GM12878 (cell line): ENCODE measurements at regions not wholly inside any gene's neighbourhood (a gene's known extent, or its start where the extent isn't known, plus 50 kb on each side); places are given as distances from the start of the nearest gene placed in this dataset.

Experiments used
- ATAC-seq: fragments of 200-7000 bp; cut with Tn5 transposase; 3 replicates; pipeline ENCODE4 v1.9.1; 2020; ENCODE audit warnings: mild to moderate bottlenecking, moderate library complexity
- BruUV-seq: library from RNA; stranded (reverse); fragments of 400-500 nt; replicated peaks from 2 replicates; lab custom pipeline; 2021; lab: Mats Ljungman, UMichigan
- CTCF ChIA-PET: fragments of 300-600 bp; sonication (Branson Sonifier 250); formaldehyde crosslinking; extraction: SDS; loops from one replicate; lab custom pipeline; 2021; ENCODE audit warnings: inconsistent platforms; lab: Yijun Ruan, JAX
- POLR2A ChIA-PET: fragments of 350-600 bp; formaldehyde crosslinking; extraction: SDS; loops from one replicate; lab custom pipeline; 2021; ENCODE audit warnings: inconsistent platforms; lab: Charles Lee
- RAD21 ChIA-PET: fragments of 300-600 bp; sonication (Branson Sonifier 250); formaldehyde crosslinking; loops from one replicate; lab custom pipeline; 2023; ENCODE audit warnings: antibody characterized with exemption; ENCODE audit not compliant: unreplicated experiment; lab: Charles Lee
- SMC1A ChIA-PET: fragments of 300-600 bp; sonication (Branson Sonifier 250); formaldehyde crosslinking; loops from one replicate; lab custom pipeline; 2023; ENCODE audit not compliant: unreplicated experiment, uncharacterized antibody; lab: Charles Lee
- DNase-seq: peaks from one replicate; pipeline ENCODE4 v3.0.0-alpha.2; 2011; ENCODE audit warnings: low read depth, low spot score
- FAIRE-seq: peaks from 3 replicates; lab custom pipeline; 2011; peaks lifted over from hg19 to GRCh38; lab: Jason Lieb, UNC
- H2AFZ ChIP-seq: 2 replicates; pipeline ENCODE4 v1.6.0; 2011; ENCODE audit warnings: low read depth, low read length, control low read depth; ENCODE audit not compliant: control insufficient read depth
- H3K27ac ChIP-seq: 2 replicates; pipeline ENCODE4 v1.5.1; 2011; ENCODE audit warnings: control low read depth; ENCODE audit not compliant: control insufficient read depth, insufficient read depth
- H3K27me3 ChIP-seq, 2 experiments: replicated peaks in 1 of 2; 2 replicates each; pipeline versions ENCODE4 v1.6.0 to v1.6.1; 2011; ENCODE audit warnings: low read length in 1 of 2; ENCODE audit not compliant: control insufficient read depth in 2 of 2, insufficient read depth in 2 of 2
- H3K36me3 ChIP-seq, 2 experiments: 2 replicates each; pipeline ENCODE4 v1.5.1; 2011; ENCODE audit warnings: low read length in 1 of 2; ENCODE audit not compliant: control insufficient read depth in 2 of 2, insufficient read depth in 2 of 2
- H3K4me1 ChIP-seq: 2 replicates; pipeline ENCODE4 v1.6.1; 2011; ENCODE audit warnings: mild to moderate bottlenecking, low read length, moderate library complexity, mixed read lengths; ENCODE audit not compliant: control insufficient read depth, insufficient read depth
- H3K4me2 ChIP-seq: 2 replicates; pipeline ENCODE4 v1.6.0; 2011; ENCODE audit warnings: control low read depth; ENCODE audit not compliant: control insufficient read depth, insufficient read depth
- H3K4me3 ChIP-seq: fragments of 200-600 bp; sonication (generic); 2 replicates; pipeline ENCODE4 v1.5.1; 2016
- H3K79me2 ChIP-seq: 2 replicates; pipeline ENCODE4 v1.6.0; 2011; ENCODE audit warnings: low read length; ENCODE audit not compliant: control insufficient read depth, insufficient read depth
- H3K9ac ChIP-seq: 2 replicates; pipeline ENCODE4 v1.8.0; 2011; ENCODE audit warnings: low read length, control low read depth, mixed read lengths; ENCODE audit not compliant: control insufficient read depth, insufficient read depth
- H3K9me3 ChIP-seq: replicated peaks from 3 replicates; pipeline ENCODE4 v1.5.1; 2011; ENCODE audit warnings: mild to moderate bottlenecking, low read length; ENCODE audit not compliant: control insufficient read depth, insufficient read depth
- H4K20me1 ChIP-seq: 2 replicates; pipeline ENCODE4 v1.6.0; 2011; ENCODE audit not compliant: control insufficient read depth, insufficient read depth
- BACH1 ChIP-seq: fragments of 450-650 bp; IDR thresholded peaks from 2 replicates; pipeline ENCODE4 v1.6.1; 2017; ENCODE audit warnings: mild to moderate bottlenecking, borderline replicate concordance
- CEBPB ChIP-seq, 2 experiments: fragments of 150-350 bp in 1 of 2; IDR thresholded peaks; 2 replicates each; pipeline ENCODE4 v1.6.1; 2012 to 2014; ENCODE audit warnings: low read depth in 2 of 2, low read length in 2 of 2, borderline replicate concordance in 1 of 2, inconsistent platforms in 1 of 2
- CTCF ChIP-seq, 3 experiments: IDR thresholded peaks in 2 of 3; conservative IDR thresholded peaks in 1 of 3; 2 replicates each; pipeline ENCODE4 v1.5.1; 2011; ENCODE audit warnings: low read depth in 3 of 3, low read length in 3 of 3, mild to moderate bottlenecking in 3 of 3, control low read depth in 2 of 3, moderate library complexity in 2 of 3, inconsistent platforms in 1 of 3, mixed read lengths in 1 of 3; ENCODE audit not compliant: control insufficient read depth in 2 of 3, insufficient read depth in 1 of 3; ENCODE audit errors: extremely low read depth in 1 of 3
- EED ChIP-seq: sonication (generic); IDR thresholded peaks from 2 replicates; pipeline ENCODE4 v1.6.1; 2016; ENCODE audit warnings: antibody characterized with exemption, low read depth
- FOXM1 ChIP-seq: IDR thresholded peaks from 2 replicates; pipeline ENCODE4 v1.6.1; 2012; ENCODE audit warnings: low read depth, mild to moderate bottlenecking, inconsistent platforms, low read length, moderate library complexity
- HDGF ChIP-seq: fragments of 450-650 bp; IDR thresholded peaks from 2 replicates; pipeline ENCODE4 v1.6.1; 2016; ENCODE audit warnings: antibody characterized with exemption
- MEF2A ChIP-seq: IDR thresholded peaks from 2 replicates; pipeline ENCODE4 v1.6.1; 2011; ENCODE audit warnings: low read depth, mild to moderate bottlenecking, low read length, moderate library complexity; ENCODE audit not compliant: insufficient read depth
- MTA3 ChIP-seq: IDR thresholded peaks from 2 replicates; pipeline ENCODE4 v1.6.1; 2012; ENCODE audit warnings: low read length, inconsistent platforms, borderline replicate concordance
- PML ChIP-seq: IDR thresholded peaks from 2 replicates; pipeline ENCODE4 v1.6.1; 2012; ENCODE audit warnings: low read length, inconsistent platforms
- PRDM15 ChIP-seq: fragments of 450-650 bp; formaldehyde crosslinking; IDR thresholded peaks from 2 replicates; pipeline ENCODE4 v1.4.0; 2020; ENCODE audit warnings: mild to moderate bottlenecking, moderate library complexity
- TAF1 ChIP-seq: IDR thresholded peaks from 2 replicates; pipeline ENCODE4 v1.6.1; 2011; ENCODE audit warnings: mild to moderate bottlenecking, low read depth, low read length, borderline replicate concordance
- ZBED1 ChIP-seq: IDR thresholded peaks from 2 replicates; pipeline ENCODE4 v1.6.1; 2016; ENCODE audit warnings: borderline replicate concordance
- WGBS: methylation state at CpG from one replicate; pipeline ENCODE4 v1.1.6; 2016; ENCODE audit warnings: low lambda C conversion rate; ENCODE audit not compliant: insufficient replicate concordance, insufficient coverage; ENCODE audit errors: missing lambda C conversion rate; 5-methylcytosine and 5-hydroxymethylcytosine counted together
- in situ Hi-C: fragments of 300-500 bp; cut with MboI; formaldehyde crosslinking; loops from 9 replicates; pipeline ENCODE4 v1.14.3; 2018; ENCODE audit warnings: mixed read lengths
- intact Hi-C: fragments of 100-400 bp; cut with micrococcal nuclease; formaldehyde crosslinking; loops from one replicate; pipeline ENCODE4 v1.14.2; 2022; ENCODE audit not compliant: unreplicated experiment
- TF ChIP-seq, protein P1 (sequence below): fragments of 450-650 bp; conservative IDR thresholded peaks from 2 replicates; pipeline ENCODE4 v1.6.1; 2017; ENCODE audit warnings: mild to moderate bottlenecking, moderate library complexity

- 8% methylated on average over 6 of the region's 6 CpGs for WGBS
- no peak overlapping the region for H2AFZ ChIP-seq
- TF ChIP-seq TAF1 (no peak), MTA3 (no peak), FOXM1 (no peak), CEBPB (IDR thresholded peaks at IDR 0.05; ENCODE audit: borderline replicate concordance in 1 of 2, low read depth in 2 of 2, low read length in 2 of 2) (no peak), EED (no peak), ZBED1 (no peak), MEF2A (no peak), CTCF (IDR thresholded peaks at IDR 0.05 in 2 of 3, conservative IDR thresholded peaks at IDR 0.05 in 1 of 3; ENCODE audit: control insufficient read depth in 2 of 3, extremely low read depth in 1 of 3, insufficient read depth in 1 of 3, low read depth in 3 of 3, low read length in 3 of 3) (no peak), HDGF (no peak), PML (no peak), BACH1 (no peak), PRDM15 (CRISPR knock-in tag) (no peak)
- TF ChIP-seq, protein P1, sequence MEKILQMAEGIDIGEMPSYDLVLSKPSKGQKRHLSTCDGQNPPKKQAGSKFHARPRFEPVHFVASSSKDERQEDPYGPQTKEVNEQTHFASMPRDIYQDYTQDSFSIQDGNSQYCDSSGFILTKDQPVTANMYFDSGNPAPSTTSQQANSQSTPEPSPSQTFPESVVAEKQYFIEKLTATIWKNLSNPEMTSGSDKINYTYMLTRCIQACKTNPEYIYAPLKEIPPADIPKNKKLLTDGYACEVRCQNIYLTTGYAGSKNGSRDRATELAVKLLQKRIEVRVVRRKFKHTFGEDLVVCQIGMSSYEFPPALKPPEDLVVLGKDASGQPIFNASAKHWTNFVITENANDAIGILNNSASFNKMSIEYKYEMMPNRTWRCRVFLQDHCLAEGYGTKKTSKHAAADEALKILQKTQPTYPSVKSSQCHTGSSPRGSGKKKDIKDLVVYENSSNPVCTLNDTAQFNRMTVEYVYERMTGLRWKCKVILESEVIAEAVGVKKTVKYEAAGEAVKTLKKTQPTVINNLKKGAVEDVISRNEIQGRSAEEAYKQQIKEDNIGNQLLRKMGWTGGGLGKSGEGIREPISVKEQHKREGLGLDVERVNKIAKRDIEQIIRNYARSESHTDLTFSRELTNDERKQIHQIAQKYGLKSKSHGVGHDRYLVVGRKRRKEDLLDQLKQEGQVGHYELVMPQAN: no peak
- TF ChIP-seq, all 136 proteins: peak for 0
- Histone ChIP-seq H3K9ac (no peak overlapping the region), H3K4me2 (no peak overlapping the region), H4K20me1 (no peaks in the 10 kb centered on the region), H3K36me3 (no peaks in the 10 kb centered on the region), H3K79me2 (no peaks in the 10 kb centered on the region), H3K4me1 (no peaks in the 10 kb centered on the region), H3K9me3 (no peaks in the 10 kb centered on the region), H3K27ac (no peak overlapping the region), H3K27me3 (no peaks in the 10 kb centered on the region), H3K4me3 (no peak overlapping the region)
- intact Hi-C loops (loop anchor here (5.0 kb wide), 1 partner anchor 315 kb away; no protein-coding TSS in a partner anchor), in situ Hi-C loops (no loop called here)
- POLR2A ChIA-PET: no interaction called here
- no peak for DNase-seq
- CTCF ChIA-PET: no interaction called here
- FAIRE-seq: no peak
- BruUV-seq: no TSS peak
- RAD21 ChIA-PET: no interaction called here
- SMC1A ChIA-PET: interaction anchor here (1.6 kb wide), 1 partner anchor 43 kb away, joined by 3 read pairs; no protein-coding TSS in a partner anchor
- no peak for ATAC-seq
Observed at GRCh38 chr2:208782097-208782496, 375.5 kb downstream of the PTH2R start.
